ENCODE measurements at regions not wholly inside any gene's neighbourhood (a gene's known extent, or its start where the extent isn't known, plus 50 kb on each side); places are given as distances from the start of the nearest gene placed in this dataset.

DNA sequence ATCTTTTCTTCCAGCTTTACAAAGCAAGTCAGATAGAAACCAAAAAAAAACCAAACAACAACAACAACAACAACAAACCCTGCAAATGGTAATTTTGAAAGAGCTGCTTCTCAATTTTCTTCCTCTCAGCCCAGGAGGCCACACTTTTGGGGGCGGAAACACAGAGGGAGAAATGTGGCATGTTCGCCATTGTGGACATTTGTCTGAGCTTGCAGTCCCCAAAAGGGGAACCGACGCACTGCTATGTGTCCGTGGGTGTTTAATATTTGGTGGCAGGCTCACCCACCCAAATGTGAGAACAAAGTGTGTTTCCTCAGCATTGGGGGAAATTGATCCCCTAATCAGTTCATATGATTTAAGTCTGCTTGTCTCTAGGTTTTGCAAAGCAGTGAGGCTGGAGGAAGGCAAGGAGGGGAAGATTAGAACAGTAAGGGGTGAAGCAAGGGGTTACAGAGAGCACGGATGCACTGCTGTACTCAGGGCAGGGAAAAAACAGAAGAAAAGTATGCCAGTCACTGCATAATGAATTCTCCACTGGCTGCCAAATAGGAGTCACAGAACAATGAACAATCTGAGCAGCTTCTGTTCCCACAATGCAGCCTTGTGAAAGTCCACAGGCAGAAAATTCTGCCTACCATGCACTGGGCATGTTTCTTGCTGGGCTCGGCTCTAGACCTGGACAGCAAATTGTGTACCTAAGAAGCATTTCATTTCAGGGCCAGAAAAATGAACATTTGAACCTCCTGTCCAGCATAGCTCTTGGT lies 74.7 kb upstream of the GPM6B start:
- no peak overlapping the region for H3K4me3 ChIP-seq (ENCODE audit: low read length in 2 of 2)

DNA sequence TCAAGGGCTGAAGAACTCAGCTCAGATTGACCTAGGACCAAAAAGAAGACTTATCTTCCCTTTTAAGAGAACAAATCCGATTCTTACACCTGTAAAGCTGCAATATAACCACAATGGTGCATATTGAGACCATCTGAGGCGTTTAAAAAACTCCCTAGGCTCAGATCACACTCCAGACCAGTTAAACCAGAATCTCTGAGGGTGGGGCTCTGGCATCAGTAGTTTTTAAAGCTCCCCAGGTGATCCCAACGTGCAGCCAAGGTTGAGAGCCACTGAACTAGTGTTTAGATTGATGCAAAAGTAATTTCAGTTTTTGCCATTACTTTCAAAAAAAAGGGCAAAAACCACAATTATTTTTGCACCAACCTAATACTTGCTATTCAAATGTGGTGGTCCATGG lies 73.9 kb upstream of the GPM6B start:
- Histone ChIP-seq H3K4me3 (ENCODE audit: low read length in 2 of 2) (no peak overlapping the region), H3K9ac (ENCODE audit: low read length in 2 of 2) (no peak overlapping the region), H3K27me3 (ENCODE audit: control insufficient read depth in 1 of 2, insufficient read depth in 2 of 2, low read length in 2 of 2) (peaks cover 0 to 12% of the 10 kb centered on the region in 2 donors), H3K4me1 (ENCODE audit: control insufficient read depth, insufficient read depth, low read length) (no peaks in the 10 kb centered on the region), H3K36me3 (ENCODE audit: control insufficient read depth in 2 of 2, insufficient read depth in 2 of 2, low read length in 2 of 2) (no peaks in the 10 kb centered on the region), H3K27ac (ENCODE audit: low read length) (no peak overlapping the region), H3K9me3 (ENCODE audit: control insufficient read depth in 2 of 2, low read length in 2 of 2) (no peaks in the 10 kb centered on the region)

More for the DNA sequence above, 74.7 kb upstream of the GPM6B start:
- Histone ChIP-seq H3K4me1 (ENCODE audit: control insufficient read depth, insufficient read depth, low read length) (no peaks in the 10 kb centered on the region), H3K9me3 (ENCODE audit: control insufficient read depth in 2 of 2, low read length in 2 of 2) (no peaks in the 10 kb centered on the region), H3K27me3 (ENCODE audit: control insufficient read depth in 1 of 2, insufficient read depth in 2 of 2, low read length in 2 of 2) (peaks cover 0 to 14% of the 10 kb centered on the region in 2 donors), H3K36me3 (ENCODE audit: control insufficient read depth in 2 of 2, insufficient read depth in 2 of 2, low read length in 2 of 2) (no peaks in the 10 kb centered on the region), H3K27ac (ENCODE audit: low read length) (no peak overlapping the region), H3K9ac (ENCODE audit: low read length in 2 of 2) (no peak overlapping the region)

DNA sequence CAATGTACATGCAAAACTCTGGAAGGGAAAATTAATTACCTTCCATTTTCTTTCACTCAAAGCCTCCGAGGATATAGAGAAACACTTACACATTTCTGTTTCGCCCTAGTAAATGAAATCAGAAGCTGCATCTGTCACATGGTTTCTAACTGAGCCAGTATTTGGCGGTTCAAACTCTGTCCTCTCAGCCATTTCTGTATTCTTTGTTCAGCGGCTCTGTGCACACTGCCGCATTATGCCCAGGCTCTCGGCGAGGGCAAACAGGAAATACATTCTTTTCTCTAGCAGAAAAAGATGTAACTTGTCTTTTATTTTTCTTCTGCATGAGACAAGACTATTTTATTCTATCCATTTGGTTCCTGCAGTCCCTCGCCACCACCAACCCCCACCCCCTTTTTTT lies 71.4 kb upstream of the GPM6B start:
- Histone ChIP-seq H3K9me3 (ENCODE audit: control insufficient read depth in 2 of 2, low read length in 2 of 2) (no peaks in the 10 kb centered on the region), H3K27me3 (ENCODE audit: control insufficient read depth in 1 of 2, insufficient read depth in 2 of 2, low read length in 2 of 2) (peaks cover 0 to 12% of the 10 kb centered on the region in 2 donors), H3K9ac (ENCODE audit: low read length in 2 of 2) (no peak overlapping the region), H3K27ac (ENCODE audit: low read length) (no peak overlapping the region), H3K4me1 (ENCODE audit: control insufficient read depth, insufficient read depth, low read length) (no peaks in the 10 kb centered on the region), H3K36me3 (ENCODE audit: control insufficient read depth in 2 of 2, insufficient read depth in 2 of 2, low read length in 2 of 2) (no peaks in the 10 kb centered on the region), H3K4me3 (ENCODE audit: low read length in 2 of 2) (no peak overlapping the region)

DNA sequence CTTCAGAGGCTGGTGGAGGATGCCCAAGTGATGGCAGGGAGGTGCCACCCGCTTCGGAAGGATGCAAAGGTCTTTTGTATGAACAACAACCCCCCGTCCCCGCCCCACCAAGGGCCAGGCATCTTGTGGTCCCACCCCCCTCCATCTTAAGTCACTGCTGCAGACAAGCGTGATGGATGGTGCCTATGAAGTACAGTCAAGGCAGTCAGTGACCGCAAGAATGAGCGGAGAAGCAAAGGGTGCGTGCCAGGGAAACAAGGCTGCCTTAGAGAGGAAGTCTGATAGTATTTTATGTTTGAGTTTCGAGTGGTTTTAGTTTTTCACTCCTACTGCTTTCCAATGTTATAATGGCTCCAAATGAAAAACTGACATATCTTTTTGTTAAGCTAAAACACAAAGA lies 68.7 kb upstream of the GPM6B start:
- Histone ChIP-seq H3K9me3 (ENCODE audit: control insufficient read depth in 2 of 2, low read length in 2 of 2) (no peaks in the 10 kb centered on the region), H3K9ac (ENCODE audit: low read length in 2 of 2) (no peak overlapping the region), H3K4me1 (ENCODE audit: control insufficient read depth, insufficient read depth, low read length) (no peaks in the 10 kb centered on the region), H3K27me3 (ENCODE audit: control insufficient read depth in 1 of 2, insufficient read depth in 2 of 2, low read length in 2 of 2) (peaks cover 0 to 3% of the 10 kb centered on the region in 2 donors), H3K27ac (ENCODE audit: low read length) (no peak overlapping the region), H3K36me3 (ENCODE audit: control insufficient read depth in 2 of 2, insufficient read depth in 2 of 2, low read length in 2 of 2) (no peaks in the 10 kb centered on the region), H3K4me3 (ENCODE audit: low read length in 2 of 2) (no peak overlapping the region)

DNA sequence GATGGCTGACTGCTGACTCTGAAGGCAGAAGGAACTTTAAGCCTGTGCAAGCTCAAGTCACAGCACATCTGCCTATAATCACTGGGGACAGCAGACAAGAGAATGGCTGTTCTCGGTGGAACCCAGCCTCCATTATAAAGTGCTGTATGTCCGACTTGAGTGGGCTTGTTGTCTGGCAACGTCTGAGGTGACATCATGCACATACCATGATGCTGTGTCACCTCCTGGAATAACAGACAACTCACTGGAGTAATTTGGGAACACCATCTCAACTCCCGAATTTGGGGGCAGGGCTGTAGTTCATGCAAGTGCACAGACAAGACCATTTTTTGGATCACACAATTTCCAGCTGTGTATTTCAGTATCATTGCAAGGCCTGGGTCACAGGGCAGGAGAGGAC lies 59.8 kb upstream of the GPM6B start:
- Histone ChIP-seq H3K27me3 (ENCODE audit: control insufficient read depth in 1 of 2, insufficient read depth in 2 of 2, low read length in 2 of 2) (peaks cover 0 to 8% of the 10 kb centered on the region in 2 donors), H3K9ac (ENCODE audit: low read length in 2 of 2) (no peak overlapping the region), H3K4me1 (ENCODE audit: control insufficient read depth, insufficient read depth, low read length) (peaks cover 4% of the 10 kb centered on the region), H3K27ac (ENCODE audit: low read length) (no peak overlapping the region), H3K4me3 (ENCODE audit: low read length in 2 of 2) (no peak overlapping the region), H3K9me3 (ENCODE audit: control insufficient read depth in 2 of 2, low read length in 2 of 2) (no peaks in the 10 kb centered on the region), H3K36me3 (ENCODE audit: control insufficient read depth in 2 of 2, insufficient read depth in 2 of 2, low read length in 2 of 2) (no peaks in the 10 kb centered on the region)

DNA sequence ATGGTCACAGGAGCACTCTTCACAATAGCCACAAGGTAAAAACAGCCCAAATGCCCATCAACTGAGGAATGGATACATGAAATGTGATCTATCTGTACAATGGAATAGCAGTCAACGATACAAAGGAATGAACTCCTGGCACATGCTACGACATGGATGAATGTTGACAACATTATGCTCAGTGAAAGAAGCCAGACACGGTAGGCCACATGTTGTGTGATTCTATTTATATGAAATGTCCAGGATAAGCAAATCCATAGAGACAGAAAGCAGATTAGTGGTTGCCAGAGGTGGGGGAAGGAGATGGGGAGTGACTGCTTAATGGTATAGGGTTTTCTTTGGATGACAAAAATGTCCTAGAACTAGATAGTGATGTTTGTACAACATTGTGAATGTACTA lies 58.7 kb upstream of the GPM6B start:
- H3K4me1 ChIP-seq (ENCODE audit: control insufficient read depth, insufficient read depth, low read length): peaks cover 4% of the 10 kb centered on the region
- peaks cover 0 to 14% of the 10 kb centered on the region in 2 donors for H3K27me3 ChIP-seq (ENCODE audit: control insufficient read depth in 1 of 2, insufficient read depth in 2 of 2, low read length in 2 of 2)
- H3K9ac ChIP-seq (ENCODE audit: low read length in 2 of 2): no peak overlapping the region
- no peak overlapping the region for H3K27ac ChIP-seq (ENCODE audit: low read length)
- H3K36me3 ChIP-seq (ENCODE audit: control insufficient read depth in 2 of 2, insufficient read depth in 2 of 2, low read length in 2 of 2): no peaks in the 10 kb centered on the region
- H3K9me3 ChIP-seq (ENCODE audit: control insufficient read depth in 2 of 2, low read length in 2 of 2): no peaks in the 10 kb centered on the region
- no peak overlapping the region for H3K4me3 ChIP-seq (ENCODE audit: low read length in 2 of 2)

- H3K27me3 ChIP-seq (ENCODE audit: control insufficient read depth in 1 of 2, insufficient read depth in 2 of 2, low read length in 2 of 2): peaks cover 0 to 24% of the 10 kb centered on the region in 2 donors
- H3K4me3 ChIP-seq (ENCODE audit: low read length in 2 of 2): no peak overlapping the region
- H3K9ac ChIP-seq (ENCODE audit: low read length in 2 of 2): no peak overlapping the region
- no peaks in the 10 kb centered on the region for H3K4me1 ChIP-seq (ENCODE audit: control insufficient read depth, insufficient read depth, low read length)
- H3K36me3 ChIP-seq (ENCODE audit: control insufficient read depth in 2 of 2, insufficient read depth in 2 of 2, low read length in 2 of 2): no peaks in the 10 kb centered on the region
- H3K9me3 ChIP-seq (ENCODE audit: control insufficient read depth in 2 of 2, low read length in 2 of 2): no peaks in the 10 kb centered on the region
- H3K27ac ChIP-seq (ENCODE audit: low read length): no peak overlapping the region
These were observed 51.7 kb upstream of the GPM6B start for GRCh38 chrX:13868591-13868990.
